ENCODE measurements at regions not wholly inside any gene's neighbourhood (a gene's known extent, or its start where the extent isn't known, plus 50 kb on each side); places are given as distances from the start of the nearest gene placed in this dataset.

GRCh38 chr6:147758303-147758702, 249.8 kb downstream of the SAMD5 start:
- H3K27me3 ChIP-seq (ENCODE audit: control insufficient read depth in 2 of 2, insufficient read depth in 2 of 2, low read length in 2 of 2), result no peaks in the 10 kb centered on the region
- no peaks in the 10 kb centered on the region for H3K79me2 ChIP-seq (ENCODE audit: insufficient read depth, low read length)
- no peaks in the 10 kb centered on the region for H4K20me1 ChIP-seq (ENCODE audit: insufficient read depth, low read length)
- no peak for DNase-seq
- no peak overlapping the region for H3K27ac ChIP-seq (ENCODE audit: low read depth in 1 of 2, low read length in 2 of 2)
- H3K9me3 Mint-ChIP-seq, result peaks cover 0 to 4% (median 1%) of the 10 kb centered on the region in 7 donors
- no CpG with 5 or more reads among the region's 2 CpGs for WGBS (ENCODE audit: insufficient coverage)
- H3K36me3 Mint-ChIP-seq, result no peaks in the 10 kb centered on the region
- no peak overlapping the region for H3K4me3 Mint-ChIP-seq
- H2AFZ ChIP-seq (ENCODE audit: insufficient read depth, low read depth, low read length, poor library complexity, severe bottlenecking), result no peak overlapping the region
- intact Hi-C loops (cut with micrococcal nuclease), result no loop called here
- no peaks in the 10 kb centered on the region for H3K27me3 Mint-ChIP-seq (ENCODE audit: low read depth in 3 of 3)
- no peak overlapping the region for H3K9ac ChIP-seq (ENCODE audit: insufficient read depth, low read length, poor library complexity, severe bottlenecking)
- H3K9me3 ChIP-seq (replicated peaks in 1 of 2; ENCODE audit: control insufficient read depth in 1 of 2, insufficient read depth in 1 of 2, low read length in 2 of 2), result no peaks in the 10 kb centered on the region
- no peak overlapping the region for H3K4me3 ChIP-seq (replicated peaks in 1 of 3; ENCODE audit: low read depth in 2 of 3, low read length in 3 of 3)
- H3K4me1 ChIP-seq (ENCODE audit: control insufficient read depth in 1 of 2, insufficient read depth in 2 of 2, low read length in 2 of 2), result no peaks in the 10 kb centered on the region
- H3K4me2 ChIP-seq (replicated peaks; ENCODE audit: extremely low read depth, low read length, poor library complexity, severe bottlenecking), result no peak overlapping the region
- TF ChIP-seq, protein P1, sequence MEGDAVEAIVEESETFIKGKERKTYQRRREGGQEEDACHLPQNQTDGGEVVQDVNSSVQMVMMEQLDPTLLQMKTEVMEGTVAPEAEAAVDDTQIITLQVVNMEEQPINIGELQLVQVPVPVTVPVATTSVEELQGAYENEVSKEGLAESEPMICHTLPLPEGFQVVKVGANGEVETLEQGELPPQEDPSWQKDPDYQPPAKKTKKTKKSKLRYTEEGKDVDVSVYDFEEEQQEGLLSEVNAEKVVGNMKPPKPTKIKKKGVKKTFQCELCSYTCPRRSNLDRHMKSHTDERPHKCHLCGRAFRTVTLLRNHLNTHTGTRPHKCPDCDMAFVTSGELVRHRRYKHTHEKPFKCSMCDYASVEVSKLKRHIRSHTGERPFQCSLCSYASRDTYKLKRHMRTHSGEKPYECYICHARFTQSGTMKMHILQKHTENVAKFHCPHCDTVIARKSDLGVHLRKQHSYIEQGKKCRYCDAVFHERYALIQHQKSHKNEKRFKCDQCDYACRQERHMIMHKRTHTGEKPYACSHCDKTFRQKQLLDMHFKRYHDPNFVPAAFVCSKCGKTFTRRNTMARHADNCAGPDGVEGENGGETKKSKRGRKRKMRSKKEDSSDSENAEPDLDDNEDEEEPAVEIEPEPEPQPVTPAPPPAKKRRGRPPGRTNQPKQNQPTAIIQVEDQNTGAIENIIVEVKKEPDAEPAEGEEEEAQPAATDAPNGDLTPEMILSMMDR (IDR thresholded peaks at IDR 0.05), result no peak
- no peaks in the 10 kb centered on the region for H3K36me3 ChIP-seq (replicated peaks in 1 of 2; ENCODE audit: control insufficient read depth in 1 of 2, insufficient read depth in 2 of 2, low read length in 2 of 2)
- no peak overlapping the region for H3K27ac Mint-ChIP-seq
- H3K4me1 Mint-ChIP-seq, result no peaks in the 10 kb centered on the region

- H3K4me2 ChIP-seq (replicated peaks; ENCODE audit: extremely low read depth, low read length, poor library complexity, severe bottlenecking), result no peak overlapping the region
- no peak overlapping the region for H3K27ac ChIP-seq (ENCODE audit: low read depth in 1 of 2, low read length in 2 of 2)
- intact Hi-C loops (cut with micrococcal nuclease), result no loop called here
- H3K4me3 Mint-ChIP-seq, result no peak overlapping the region
- H3K9me3 Mint-ChIP-seq, result peaks cover 0 to 3% (median under 1%) of the 10 kb centered on the region in 7 donors
- 100% methylated on average over 2 of the region's 3 CpGs for WGBS (ENCODE audit: insufficient coverage)
- H2AFZ ChIP-seq (ENCODE audit: insufficient read depth, low read depth, low read length, poor library complexity, severe bottlenecking), result no peak overlapping the region
- no peaks in the 10 kb centered on the region for H4K20me1 ChIP-seq (ENCODE audit: insufficient read depth, low read length)
- H3K36me3 ChIP-seq (replicated peaks in 1 of 2; ENCODE audit: control insufficient read depth in 1 of 2, insufficient read depth in 2 of 2, low read length in 2 of 2), result no peaks in the 10 kb centered on the region
- H3K4me3 ChIP-seq (replicated peaks in 1 of 3; ENCODE audit: low read depth in 2 of 3, low read length in 3 of 3), result no peak overlapping the region
- DNase-seq, result no peak
- TF ChIP-seq, protein P1 (IDR thresholded peaks at IDR 0.05), result no peak
- no peaks in the 10 kb centered on the region for H3K4me1 Mint-ChIP-seq
- no peaks in the 10 kb centered on the region for H3K79me2 ChIP-seq (ENCODE audit: insufficient read depth, low read length)
- no peaks in the 10 kb centered on the region for H3K4me1 ChIP-seq (ENCODE audit: control insufficient read depth in 1 of 2, insufficient read depth in 2 of 2, low read length in 2 of 2)
- no peaks in the 10 kb centered on the region for H3K36me3 Mint-ChIP-seq
- H3K9ac ChIP-seq (ENCODE audit: insufficient read depth, low read length, poor library complexity, severe bottlenecking), result no peak overlapping the region
- peaks cover 0 to 1% (median 0%) of the 10 kb centered on the region in 3 donors for H3K27me3 Mint-ChIP-seq (ENCODE audit: low read depth in 3 of 3)
- H3K9me3 ChIP-seq (replicated peaks in 1 of 2; ENCODE audit: control insufficient read depth in 1 of 2, insufficient read depth in 1 of 2, low read length in 2 of 2), result no peaks in the 10 kb centered on the region
- H3K27ac Mint-ChIP-seq, result no peak overlapping the region
- H3K27me3 ChIP-seq (ENCODE audit: control insufficient read depth in 2 of 2, insufficient read depth in 2 of 2, low read length in 2 of 2), result no peaks in the 10 kb centered on the region
Measured at GRCh38 chr6:147759093-147759492, 250.6 kb downstream of the SAMD5 start.
